HuH-7 (cell line): ENCODE measurements at regions not wholly inside any gene's neighbourhood (a gene's known extent, or its start where the extent isn't known, plus 50 kb on each side); places are given as distances from the start of the nearest gene placed in this dataset.
"Not testable (repeated sequence)": the region's sequence is repeated elsewhere in the genome, so short reads cannot be mapped to it uniquely, and the experiment has no call there.

ENCODE experiments used
- DNase-seq: peaks from one replicate; pipeline ENCODE4 v3.0.0; 2011; ENCODE audit warnings: low spot score

DNA sequence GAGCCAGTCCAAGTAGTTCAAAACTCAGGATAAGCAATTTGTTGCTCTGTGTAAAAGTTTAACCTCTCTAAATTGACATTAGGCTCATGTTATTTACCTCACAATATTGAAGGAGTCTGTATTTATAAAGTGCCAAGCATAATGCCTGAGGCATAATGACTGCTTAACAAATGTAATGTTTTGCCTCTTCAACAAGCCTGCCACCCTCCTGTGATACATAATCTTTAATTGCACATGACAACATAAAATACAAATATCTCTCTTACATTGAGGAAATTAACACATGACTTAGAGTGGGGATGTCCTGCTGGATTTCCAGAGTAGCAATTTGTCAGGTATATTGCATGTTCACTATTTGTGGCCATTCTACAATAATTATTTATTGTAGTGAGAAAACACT, 469.2 kb upstream of the ANO5 start:
- no peak for DNase-seq

DNA sequence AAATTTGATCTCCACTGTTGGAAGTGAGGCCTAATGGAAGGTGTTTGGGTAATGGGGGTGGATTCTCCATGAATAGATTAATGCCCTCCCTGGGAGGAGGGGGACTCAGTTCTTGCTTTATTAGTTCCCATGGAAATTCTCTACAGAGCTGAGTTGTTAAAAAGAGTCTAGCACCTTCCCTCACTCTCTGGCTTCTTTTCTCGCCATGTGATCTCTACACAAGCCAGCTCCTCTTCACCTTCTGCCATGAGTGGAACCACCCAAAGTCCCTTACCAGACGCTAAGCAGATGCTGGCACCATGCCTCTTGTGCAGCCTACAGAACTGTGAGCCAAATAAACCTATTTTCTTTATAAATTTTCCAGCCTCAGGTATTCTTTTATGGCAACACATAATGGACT, 465.8 kb upstream of the ANO5 start:
- no peak for DNase-seq

DNA sequence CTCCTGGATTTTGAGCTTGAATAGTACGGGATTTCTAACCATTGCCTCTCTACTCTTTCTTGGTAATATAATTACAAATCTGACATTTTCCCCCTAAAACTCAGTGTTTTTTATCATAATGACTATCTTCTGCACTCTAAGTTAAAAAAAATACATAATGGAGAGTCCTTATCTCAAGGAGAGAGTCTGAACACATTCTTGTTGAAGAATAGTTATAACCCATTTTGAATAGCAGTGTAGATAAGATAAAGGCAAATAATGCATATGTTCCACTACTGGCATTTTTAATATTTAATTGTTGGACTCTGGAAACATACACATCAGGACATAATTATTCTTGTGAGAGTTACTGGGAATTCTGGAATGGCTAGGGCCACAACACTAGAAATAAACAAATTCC, 456.5 kb upstream of the ANO5 start:
- DNase-seq = no peak

DNA sequence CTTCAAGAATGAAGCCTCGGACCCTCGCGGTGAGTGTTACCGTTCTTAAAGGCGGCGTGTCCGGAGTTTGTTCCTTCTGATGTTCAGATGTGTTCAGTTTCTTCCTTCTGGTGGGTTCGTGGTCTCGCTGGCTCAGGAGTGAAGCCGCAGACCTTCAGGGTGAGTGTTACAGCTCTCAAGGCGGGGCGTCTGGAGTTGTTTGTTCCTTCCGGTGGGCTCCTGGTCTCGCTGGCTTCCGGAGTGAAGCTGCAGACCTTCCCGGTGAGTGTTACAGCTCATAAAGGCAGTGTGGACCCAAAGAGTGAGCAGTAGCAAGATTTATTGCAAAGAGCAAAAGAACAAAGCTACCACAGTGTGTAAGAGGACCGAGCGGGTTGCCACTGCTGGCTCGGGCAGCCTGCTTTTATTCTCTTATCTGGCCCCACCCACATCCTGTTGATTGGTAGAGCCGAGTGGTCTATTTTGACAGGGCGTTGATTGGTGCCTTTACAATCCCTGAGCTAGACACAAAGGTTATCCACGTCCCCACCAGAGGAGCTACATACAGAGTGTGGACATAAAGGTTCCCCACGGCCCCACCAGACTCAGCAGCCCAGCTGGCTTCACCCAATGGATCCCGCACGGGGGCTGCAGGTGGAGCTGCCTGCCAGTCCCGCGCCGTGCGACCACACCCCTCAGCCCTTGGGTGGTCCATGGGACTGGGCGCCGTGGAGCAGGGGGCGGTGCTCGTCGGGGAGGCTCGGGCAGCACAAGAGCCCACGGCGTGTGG, 440.2 kb upstream of the ANO5 start:
- DNase-seq = peak; percentile 8

DNA sequence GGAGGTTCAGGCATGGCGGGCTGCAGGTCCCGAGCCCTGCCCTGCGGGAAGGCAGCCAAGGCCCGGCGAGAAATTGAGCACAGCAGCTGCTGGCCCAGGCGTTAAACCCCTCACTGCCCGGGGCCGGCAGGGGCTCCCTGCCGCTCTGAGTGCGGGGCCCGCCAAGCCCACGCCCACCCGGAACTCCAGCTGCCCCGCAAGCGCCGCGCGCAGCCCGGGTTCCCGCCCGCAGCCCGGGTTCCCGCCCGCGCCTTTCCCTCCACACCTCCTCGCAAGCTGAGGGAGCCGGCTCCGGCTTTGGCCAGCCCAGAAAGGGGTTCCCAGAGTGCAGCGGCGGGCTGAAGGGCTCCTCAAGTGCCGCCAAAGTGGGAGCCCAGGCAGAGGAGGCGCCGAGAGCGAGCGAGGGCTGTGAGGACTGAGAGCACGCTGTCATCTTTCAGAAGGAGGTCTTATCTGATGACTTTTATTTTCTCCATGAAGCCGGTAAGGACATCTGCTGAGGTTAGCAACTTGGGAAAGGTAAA, 439.6 kb upstream of the ANO5 start:
- DNase-seq = peak; percentile 4

DNA sequence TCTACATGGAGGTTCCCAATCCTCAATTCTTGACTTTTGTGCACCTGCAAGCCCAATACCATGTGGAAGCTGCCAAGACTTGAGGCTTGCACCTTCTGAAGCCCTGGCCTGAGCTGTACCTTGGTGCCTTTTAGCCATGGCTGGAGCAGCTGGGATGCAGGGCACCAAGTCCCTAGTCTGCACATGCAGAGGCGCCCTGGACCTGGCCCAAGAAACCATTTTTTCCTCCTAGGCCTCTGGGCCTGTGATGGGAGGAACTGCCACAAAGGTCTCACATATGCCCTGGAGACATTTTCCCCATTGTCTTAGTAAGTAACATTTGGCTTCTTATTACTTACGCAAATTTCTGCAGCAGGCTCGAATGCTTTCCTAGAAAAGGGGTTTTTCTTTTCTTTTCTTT, 431.9 kb upstream of the ANO5 start:
- DNase-seq = no peak

DNA sequence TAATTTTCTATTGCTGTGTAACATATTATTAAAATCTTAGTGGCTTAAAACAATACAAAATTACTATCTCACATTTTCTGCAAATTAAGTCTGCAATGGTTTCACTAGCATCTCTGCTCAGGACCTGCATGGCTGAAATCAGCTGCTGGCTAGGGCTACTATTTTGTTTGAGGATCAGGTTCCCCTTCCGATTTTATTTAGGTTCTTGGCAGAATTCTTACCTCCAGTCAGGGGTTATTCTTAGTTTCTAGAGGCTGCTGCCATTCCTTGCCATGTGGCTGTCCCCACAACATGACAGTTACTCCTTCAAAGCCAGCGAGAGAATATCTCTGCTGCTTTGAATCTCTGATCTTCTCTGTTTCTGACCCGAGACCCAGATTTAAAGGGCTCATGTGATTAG, 424.5 kb upstream of the ANO5 start:
- DNase-seq = no peak

DNA sequence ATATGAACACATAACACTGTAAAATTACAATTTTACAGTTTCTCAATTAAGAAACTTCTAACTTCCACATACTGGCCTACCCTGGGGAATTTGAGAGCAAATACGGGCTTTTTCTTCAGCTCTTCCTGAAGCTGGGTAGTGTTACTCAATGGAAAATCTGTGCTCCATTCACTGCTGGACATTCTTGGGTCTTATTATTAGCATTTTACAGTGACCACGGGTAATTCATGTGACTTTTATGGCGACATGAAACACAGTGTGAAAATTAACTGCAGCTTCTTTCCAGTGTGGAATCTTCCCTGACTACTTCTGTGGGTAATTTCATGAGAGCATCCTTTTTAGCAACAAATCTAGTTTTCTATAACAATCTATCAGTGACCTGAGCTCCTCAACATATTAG, 423.7 kb upstream of the ANO5 start:
- DNase-seq = no peak

DNA sequence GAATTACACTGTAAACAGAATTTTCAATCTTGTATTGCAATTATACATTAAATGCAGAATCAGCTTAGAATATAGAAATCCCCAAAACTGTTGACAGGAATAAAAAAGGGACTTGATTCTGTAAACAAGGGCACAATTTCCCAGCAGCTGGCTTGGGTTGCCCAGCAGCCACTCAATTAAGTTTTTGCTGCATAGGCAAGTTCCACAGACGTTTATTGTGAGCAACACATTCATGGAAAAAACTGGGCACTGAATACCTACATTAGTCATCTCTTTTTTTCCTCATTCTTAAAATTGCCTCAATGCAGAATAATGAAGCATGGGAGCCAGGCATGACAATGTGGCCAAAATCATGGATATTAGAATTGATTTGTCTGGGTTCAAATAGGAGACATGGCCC, 421.8 kb upstream of the ANO5 start:
- DNase-seq = no peak

DNA sequence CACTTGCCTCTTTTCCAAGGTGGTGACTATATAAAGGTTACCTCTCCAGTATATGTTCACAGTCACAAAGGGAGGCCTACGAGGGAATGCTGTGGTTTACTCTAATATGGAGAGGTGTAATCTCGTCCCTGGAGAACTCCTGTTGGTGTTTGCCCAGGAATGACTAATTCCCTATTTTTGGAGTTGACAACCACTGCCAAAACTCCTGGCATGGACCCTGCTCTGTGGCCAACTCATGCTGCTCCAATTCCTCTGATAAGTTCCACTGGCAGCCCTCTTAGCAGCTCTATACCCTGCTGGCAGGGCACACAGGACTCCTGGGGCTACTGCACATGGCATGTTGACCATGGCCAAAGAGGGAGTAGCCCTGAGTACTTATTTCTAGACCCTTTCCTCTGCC, 418.7 kb upstream of the ANO5 start:
- no peak for DNase-seq

DNA sequence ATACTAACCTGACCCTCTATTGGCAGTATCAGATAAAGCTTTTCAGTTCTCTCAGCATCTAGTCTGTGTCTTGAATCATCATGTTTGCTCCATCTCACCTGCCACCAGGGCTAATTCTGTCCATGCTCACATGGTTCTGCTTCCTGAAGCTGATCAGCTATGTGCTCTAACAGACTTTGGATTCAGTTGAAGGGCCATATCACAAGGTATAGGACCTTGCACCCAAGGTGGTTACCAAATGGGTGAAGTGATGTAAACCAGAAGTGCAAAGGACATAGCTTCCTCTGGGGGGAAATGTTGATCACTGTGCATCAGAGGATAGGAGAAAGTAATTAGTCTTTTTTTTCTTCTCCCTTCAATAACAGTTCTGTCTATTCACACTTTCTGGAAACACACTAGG, 417.0 kb upstream of the ANO5 start:
- DNase-seq = no peak

DNA sequence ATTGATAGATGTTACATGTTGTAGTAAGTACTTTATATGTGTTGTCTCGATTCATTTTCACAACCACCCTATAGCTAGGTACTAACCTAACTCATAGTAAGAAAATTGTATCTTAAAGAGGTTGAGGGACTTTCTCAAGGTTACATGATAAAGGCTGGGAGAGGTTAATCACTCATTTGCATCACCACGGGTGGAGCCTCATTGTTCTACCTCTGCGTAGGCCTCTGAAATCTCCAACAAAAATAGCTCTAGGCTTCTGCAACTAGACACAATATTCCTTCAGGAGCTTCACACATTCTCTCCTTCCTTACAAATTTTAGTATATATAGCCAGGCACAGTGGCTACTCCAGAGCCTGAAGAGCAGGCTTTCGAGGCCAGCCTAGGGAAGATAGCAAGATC, 408.9 kb upstream of the ANO5 start:
- no peak for DNase-seq

DNA sequence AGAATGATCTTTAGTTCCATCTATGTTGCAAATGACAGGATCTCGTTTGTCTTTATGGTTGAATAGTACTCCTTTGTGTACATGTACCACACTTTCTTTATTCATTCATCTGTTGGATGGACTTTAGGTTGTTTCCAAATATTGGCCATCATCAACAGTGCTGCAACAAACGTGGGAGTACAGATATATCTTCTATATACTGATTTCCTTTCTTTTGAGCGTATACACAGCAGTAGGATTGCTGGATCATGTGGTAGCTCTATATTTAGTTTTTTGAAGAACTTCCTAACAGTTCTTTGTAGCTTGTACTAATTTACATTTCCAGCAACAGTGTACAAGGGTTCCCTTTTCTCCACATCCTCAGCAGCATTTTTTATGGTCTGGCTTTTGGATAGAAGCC, 407.5 kb upstream of the ANO5 start:
- no peak for DNase-seq

DNA sequence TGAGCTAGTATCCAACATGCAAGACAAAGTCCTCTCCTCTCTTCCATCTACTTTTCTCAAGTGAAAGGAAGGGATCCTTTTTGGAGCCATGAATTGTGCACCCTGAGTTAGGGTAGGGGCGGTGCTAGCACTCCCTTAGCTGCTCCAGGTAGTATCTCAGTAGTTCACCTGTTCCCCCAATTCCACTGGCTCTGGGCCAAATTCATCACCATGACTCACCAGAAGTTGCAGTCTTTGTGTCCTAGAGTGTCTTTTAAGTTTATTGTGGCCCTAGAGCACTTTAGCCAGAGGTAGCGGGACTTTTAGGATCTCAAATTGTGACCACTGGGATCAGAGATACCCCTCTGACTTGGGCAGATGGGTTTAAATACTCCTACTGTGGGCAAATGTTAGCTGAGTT, 398.6 kb upstream of the ANO5 start:
- DNase-seq = no peak

DNA sequence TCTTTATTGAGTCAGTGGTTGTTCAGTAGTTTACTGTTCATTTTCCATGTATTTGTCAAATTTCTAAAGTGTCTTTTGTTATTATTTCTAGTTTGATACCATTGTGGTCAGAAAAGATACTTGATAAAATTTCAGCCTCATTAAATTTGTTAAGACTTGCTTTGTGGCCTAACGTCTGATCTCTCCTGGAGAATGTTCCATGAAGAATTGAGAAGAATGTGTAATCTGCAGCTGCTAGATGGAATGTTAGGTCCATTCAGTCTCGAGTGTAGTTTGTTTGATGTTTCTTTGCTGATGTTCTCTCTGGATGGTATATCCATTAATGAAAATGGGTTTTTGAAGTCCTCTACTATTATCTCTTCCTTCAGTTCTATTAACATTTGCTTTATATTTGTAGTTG, 394.7 kb upstream of the ANO5 start:
- no peak for DNase-seq

DNA sequence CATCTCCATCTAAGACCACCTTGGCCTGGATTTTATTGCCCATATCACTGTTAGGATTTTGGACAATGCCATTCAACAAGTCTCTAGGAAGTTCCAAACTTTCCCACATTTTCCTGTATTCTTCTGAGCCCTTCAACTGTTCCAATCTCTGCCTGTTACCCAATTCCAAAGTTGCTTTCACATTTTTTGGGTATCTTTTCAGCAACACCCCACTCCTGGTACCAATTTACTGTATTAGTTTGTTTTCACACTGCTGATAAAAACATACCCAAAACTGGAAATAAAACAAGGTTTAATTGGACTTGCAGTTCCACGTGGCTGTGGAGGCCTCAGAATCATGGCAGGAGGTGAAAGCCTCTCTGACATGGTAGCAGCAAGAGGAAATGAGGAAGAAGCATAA, 388.4 kb upstream of the ANO5 start:
- not testable (repeated sequence) for DNase-seq

DNA sequence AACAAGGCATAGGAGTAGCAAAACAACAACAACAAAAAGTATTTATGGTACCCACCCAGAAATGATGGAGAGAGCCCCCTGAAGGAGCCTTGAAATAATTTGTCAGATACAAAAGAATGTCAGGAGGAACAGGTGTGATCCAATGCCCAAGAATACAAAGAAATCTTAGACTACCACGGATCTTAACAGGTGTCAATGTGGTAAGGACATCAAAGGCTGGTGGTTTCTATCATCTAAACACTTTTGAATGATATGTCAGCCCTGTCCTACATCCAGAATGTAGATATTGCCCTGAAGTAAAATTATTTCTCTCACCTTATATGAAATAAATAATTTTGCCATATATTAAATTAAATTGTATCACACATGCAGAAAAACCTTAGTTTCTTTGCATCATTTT, 386.4 kb upstream of the ANO5 start:
- no peak for DNase-seq

DNA sequence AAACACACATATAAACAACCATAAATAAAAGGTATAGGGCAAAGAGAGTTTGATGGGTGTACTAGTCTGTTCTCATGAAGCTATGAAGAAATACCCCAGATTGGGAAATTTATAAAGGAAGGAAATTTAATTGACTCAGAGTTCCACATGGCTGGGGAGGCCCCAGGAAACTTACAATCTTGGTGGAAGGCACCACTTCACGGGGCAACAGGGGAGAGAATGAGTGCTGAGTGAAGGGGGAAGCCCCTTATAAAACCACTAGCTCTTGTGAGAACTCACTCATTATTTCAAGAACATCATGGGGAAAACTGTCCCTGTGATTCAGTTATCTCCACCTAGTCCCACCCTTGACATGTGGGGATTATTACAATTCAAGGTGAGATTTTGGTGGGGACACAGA, 385.9 kb upstream of the ANO5 start:
- DNase-seq = no peak

DNA sequence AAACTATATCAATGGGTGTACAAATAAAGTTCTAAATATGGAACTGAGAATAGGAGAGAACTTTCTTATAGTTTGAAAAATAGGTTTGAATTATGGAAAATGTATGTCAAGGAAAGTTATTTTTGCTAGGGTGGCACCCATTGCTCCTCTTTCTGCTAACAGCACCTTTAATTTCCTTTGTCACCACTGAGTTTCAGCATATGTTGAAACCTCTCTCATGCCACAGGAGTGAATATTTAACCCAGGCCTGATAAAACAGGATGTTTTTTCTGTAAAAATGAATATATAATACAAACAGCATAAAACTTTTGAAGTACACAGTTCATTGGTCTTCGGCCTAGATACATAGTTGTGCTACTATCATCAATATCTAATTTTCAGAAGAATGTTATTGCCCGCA, 385.5 kb upstream of the ANO5 start:
- no peak for DNase-seq

DNA sequence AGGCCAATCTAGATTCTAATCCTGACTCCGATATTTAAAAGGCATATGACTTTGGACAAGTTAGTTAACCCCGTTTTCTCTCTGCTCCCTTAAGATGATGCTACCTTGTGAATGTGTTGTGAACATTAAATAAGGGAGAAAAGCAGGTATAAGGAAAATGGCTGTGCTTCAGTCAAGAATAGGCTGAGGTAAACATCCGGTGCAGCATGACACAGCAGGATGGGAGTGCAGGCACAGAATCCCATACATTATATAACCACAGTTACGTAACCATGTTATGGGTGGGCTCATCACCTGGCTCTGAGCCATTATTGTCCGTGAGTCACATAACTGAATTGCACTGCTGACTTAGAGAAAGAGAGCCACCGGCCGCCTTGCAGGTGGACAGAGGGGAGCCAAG, 382.2 kb upstream of the ANO5 start:
- DNase-seq = no peak

DNA sequence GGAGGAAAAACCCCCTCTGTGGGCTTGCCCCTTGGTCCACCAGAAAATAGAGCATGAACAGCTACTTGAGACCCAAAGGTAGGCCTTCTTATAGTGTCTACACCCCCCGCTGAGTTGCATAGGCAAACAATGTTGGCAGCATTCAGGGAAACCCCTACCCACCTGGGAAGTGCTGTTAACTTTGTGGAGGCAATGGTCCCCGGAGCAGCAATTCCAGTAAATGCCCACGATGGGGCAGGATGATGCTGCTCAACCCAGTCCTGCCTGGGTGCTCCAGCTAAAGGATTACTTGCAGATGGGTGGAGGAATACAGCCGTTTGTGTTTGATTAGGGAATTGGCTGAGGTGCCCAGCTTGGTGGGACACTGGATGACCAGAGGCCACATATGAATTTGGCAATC, 381.3 kb upstream of the ANO5 start:
- DNase-seq = no peak

DNA sequence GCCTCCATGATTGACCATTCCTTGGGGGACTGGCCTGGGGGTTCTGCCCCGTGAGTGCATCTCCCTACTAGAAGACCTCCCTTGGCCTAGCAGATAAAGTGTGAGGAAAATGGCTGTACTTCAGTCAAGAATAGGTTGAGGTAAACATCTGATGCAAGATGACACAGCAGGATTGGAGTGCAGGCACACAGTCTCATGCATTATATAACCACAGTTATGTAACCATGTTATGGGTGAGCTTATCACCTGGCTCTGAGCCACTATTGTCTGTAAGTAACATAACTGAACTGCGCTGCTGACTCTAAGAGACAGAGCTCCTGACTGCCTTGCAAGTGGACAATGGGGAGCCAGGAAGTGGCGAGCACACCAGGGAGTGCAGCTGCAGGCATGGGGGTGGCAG, 378.7 kb upstream of the ANO5 start:
- no peak for DNase-seq

DNA sequence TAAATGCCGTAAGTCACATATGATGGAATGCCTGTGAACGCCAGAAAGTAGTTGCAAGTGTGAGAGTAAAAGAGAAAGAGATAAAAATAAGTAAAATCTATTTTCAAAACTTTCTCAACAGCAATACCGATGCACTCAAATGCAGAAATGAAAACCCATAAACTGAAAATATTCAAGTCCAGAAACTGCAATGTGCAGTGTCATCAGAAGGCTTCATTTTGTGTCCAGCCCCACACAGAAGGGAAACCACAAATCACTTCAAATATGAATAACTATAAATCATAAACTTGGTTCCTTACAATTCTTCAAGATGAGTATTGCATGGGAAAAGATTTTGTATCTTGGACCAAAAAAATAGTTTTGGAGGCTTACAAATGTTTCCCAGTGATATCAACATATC, 375.2 kb upstream of the ANO5 start:
- no peak for DNase-seq

DNA sequence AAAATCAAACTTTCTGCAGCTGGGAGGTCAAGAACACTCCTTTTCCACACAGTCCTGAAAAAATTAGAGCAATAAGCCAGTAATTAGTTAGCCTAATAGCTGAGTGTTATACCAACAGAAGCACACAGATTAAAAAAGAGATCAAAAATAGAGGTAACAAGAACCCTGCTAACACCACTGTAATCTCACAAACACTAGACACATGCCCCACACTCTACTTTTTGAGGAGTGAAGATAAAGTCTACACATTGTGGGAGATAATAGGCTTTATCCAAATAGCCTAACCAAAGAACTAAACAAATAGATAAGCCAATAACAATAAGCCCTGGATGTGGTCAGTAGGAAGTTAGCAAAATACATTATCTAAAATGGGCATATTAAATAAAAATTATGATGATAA, 372.7 kb upstream of the ANO5 start:
- no peak for DNase-seq

DNA sequence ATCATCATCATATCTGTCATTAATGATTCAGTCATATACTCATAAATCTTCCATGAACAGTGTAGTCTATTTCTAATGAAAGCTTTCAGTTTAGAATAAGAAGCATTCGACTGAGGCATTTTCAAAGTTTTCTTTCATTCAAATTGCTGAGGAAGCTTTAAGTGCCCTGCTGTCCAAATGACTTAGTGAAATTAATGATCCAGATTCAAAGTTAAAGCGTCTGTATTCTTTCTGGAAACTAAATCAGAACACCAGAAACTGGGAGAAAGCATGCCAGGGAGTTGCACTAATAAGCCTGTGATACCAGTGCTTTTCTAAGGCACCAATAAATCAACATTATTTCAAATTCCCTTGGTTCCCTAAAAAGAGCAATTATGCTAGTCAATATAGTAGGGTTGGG, 367.8 kb upstream of the ANO5 start:
- DNase-seq = no peak
